Right lobe of liver (tissue), 4 donors: ENCODE measurements at regions not wholly inside any gene's neighbourhood (a gene's known extent, or its start where the extent isn't known, plus 50 kb on each side); places are given as distances from the start of the nearest gene placed in this dataset.

Source experiments
- POLR2A ChIP-seq: fragments of 450-650 bp; IDR thresholded peaks from one replicate; pipeline ENCODE4 v1.6.1; 2017; ENCODE audit warnings: antibody characterized with exemption, mild to moderate bottlenecking
- TF ChIP-seq, protein P1 (sequence below), 4 donors: fragments of 200-600 bp in 3 of 4; fragments of 450-650 bp in 1 of 4; IDR thresholded peaks; one replicate each; pipeline versions ENCODE4 v1.5.1 to v1.8.0; 2016 to 2022; ENCODE audit warnings: antibody characterized with exemption in 4 of 4, mild to moderate bottlenecking in 2 of 4
- donor health status: DM: no; HTN: no; CAD: no.
- donor health status: DM: no; HTN: no; CAD: no.
- donor health status: DM: no; HTN: yes; CAD: no.

DNA sequence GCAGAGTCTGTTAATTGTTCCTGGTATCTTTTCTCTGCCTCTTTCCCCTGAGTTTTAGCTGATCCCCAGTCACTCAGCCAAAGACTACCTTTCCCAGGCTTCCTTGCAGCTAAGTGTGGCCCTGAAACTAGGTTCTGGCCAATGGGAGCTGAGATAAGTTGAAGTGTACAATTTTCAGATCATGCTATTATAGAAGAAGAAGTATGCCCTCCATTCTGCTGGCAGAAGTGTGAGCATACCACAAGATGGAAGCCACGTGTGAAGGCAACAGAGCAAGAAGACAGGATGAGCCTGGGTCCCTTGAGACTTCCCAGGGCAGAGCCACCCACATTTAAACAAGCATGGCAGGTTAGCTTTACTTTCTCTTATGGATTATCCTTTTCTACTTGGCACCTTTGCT, 273.2 kb downstream of the HIVEP2 start:
- TF ChIP-seq, protein P1, sequence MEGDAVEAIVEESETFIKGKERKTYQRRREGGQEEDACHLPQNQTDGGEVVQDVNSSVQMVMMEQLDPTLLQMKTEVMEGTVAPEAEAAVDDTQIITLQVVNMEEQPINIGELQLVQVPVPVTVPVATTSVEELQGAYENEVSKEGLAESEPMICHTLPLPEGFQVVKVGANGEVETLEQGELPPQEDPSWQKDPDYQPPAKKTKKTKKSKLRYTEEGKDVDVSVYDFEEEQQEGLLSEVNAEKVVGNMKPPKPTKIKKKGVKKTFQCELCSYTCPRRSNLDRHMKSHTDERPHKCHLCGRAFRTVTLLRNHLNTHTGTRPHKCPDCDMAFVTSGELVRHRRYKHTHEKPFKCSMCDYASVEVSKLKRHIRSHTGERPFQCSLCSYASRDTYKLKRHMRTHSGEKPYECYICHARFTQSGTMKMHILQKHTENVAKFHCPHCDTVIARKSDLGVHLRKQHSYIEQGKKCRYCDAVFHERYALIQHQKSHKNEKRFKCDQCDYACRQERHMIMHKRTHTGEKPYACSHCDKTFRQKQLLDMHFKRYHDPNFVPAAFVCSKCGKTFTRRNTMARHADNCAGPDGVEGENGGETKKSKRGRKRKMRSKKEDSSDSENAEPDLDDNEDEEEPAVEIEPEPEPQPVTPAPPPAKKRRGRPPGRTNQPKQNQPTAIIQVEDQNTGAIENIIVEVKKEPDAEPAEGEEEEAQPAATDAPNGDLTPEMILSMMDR (IDR thresholded peaks at IDR 0.05): no peak
- TF ChIP-seq POLR2A: no peak
